Stimulated activated memory B cell treated with anti-CD40 and anti-IgM and Interleukin-4, amounts not matched to agents 10 μg/mL and 1 μg/mL and 100 μg/mL, for 72 hours (primary cell): ENCODE measurements at regions not wholly inside any gene's neighbourhood (a gene's known extent, or its start where the extent isn't known, plus 50 kb on each side); places are given as distances from the start of the nearest gene placed in this dataset.
"Not testable (repeated sequence)": the region's sequence is repeated elsewhere in the genome, so short reads cannot be mapped to it uniquely, and the experiment has no call there.

ENCODE experiments used
- ATAC-seq: fragments of 150-1000 bp; cut with Tn5 transposase; 2 replicates; pipeline ENCODE4 v1.10.0; 2021
- H3K27ac Mint-ChIP-seq: one replicate; pipeline ENCODE4 v1.8.0; 2022; ENCODE audit warnings: mild to moderate bottlenecking, mixed read lengths
- H3K27me3 Mint-ChIP-seq: one replicate; pipeline ENCODE4 v1.8.0; 2022; ENCODE audit warnings: mixed read lengths
- H3K36me3 Mint-ChIP-seq: one replicate; pipeline ENCODE4 v1.8.0; 2022; ENCODE audit warnings: mixed read lengths
- H3K4me1 Mint-ChIP-seq: one replicate; pipeline ENCODE4 v1.8.0; 2022; ENCODE audit warnings: mixed read lengths
- H3K4me3 Mint-ChIP-seq: one replicate; pipeline ENCODE4 v1.8.0; 2022; ENCODE audit warnings: mild to moderate bottlenecking, moderate library complexity, mixed read lengths
- H3K9me3 Mint-ChIP-seq: one replicate; pipeline ENCODE4 v1.8.0; 2022; ENCODE audit warnings: mixed read lengths

DNA sequence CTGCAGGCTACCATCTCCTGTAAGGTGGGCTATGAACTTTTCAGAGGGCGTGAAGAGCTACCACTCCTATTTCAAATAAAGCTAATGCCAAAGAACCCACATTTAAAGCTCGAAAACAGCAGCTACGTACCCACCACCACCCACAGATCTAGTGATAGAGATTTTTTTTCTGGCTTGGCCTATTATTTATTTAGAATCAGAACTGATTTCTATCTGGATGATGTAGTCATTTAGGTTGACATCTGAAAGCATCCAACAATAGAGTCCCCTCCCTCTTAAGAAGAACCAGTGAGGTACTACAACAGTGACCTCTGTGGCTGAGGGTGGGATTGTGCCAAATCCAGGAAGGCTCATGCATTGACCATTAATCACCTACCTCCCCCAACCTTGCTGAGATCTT, 113.8 kb upstream of the ADO start:
- no peak overlapping the region for H3K4me3 Mint-ChIP-seq
- peaks cover 40% of the 10 kb centered on the region for H3K4me1 Mint-ChIP-seq
- H3K27me3 Mint-ChIP-seq: no peaks in the 10 kb centered on the region
- peaks cover 6% of the 10 kb centered on the region for H3K36me3 Mint-ChIP-seq
- peaks cover 4% of the 10 kb centered on the region for H3K9me3 Mint-ChIP-seq
- no peak for ATAC-seq
- peak overlapping the region; percentile 82 for H3K27ac Mint-ChIP-seq

- Mint-ChIP-seq H3K27ac (peak overlapping the region; percentile 82), H3K4me1 (peaks cover 43% of the 10 kb centered on the region), H3K4me3 (peak overlapping the region; percentile 52), H3K9me3 (peaks cover under 1% of the 10 kb centered on the region), H3K36me3 (peaks cover 2% of the 10 kb centered on the region), H3K27me3 (no peaks in the 10 kb centered on the region)
- ATAC-seq: no peak
Measured at GRCh38 chr10:62691336-62691735, 113.2 kb upstream of the ADO start.

- peak overlapping the region; percentile 82 for H3K27ac Mint-ChIP-seq
- no peak for ATAC-seq
- H3K36me3 Mint-ChIP-seq: no peaks in the 10 kb centered on the region
- no peaks in the 10 kb centered on the region for H3K27me3 Mint-ChIP-seq
- H3K4me1 Mint-ChIP-seq: peaks cover 50% of the 10 kb centered on the region
- H3K4me3 Mint-ChIP-seq: no peak overlapping the region
- no peaks in the 10 kb centered on the region for H3K9me3 Mint-ChIP-seq
Measured at GRCh38 chr10:62692085-62692484, 112.4 kb upstream of the ADO start.

- Mint-ChIP-seq H3K9me3 (peaks cover under 1% of the 10 kb centered on the region), H3K27ac (peak overlapping the region; percentile 82), H3K4me3 (no peak overlapping the region), H3K4me1 (peaks cover 50% of the 10 kb centered on the region), H3K36me3 (no peaks in the 10 kb centered on the region), H3K27me3 (no peaks in the 10 kb centered on the region)
- ATAC-seq: no peak
Measured at GRCh38 chr10:62693306-62693705, 111.2 kb upstream of the ADO start.

- no peak overlapping the region for H3K4me3 Mint-ChIP-seq
- H3K4me1 Mint-ChIP-seq: peaks cover 40% of the 10 kb centered on the region
- H3K9me3 Mint-ChIP-seq: peaks cover 10% of the 10 kb centered on the region
- H3K36me3 Mint-ChIP-seq: peaks cover 10% of the 10 kb centered on the region
- no peak for ATAC-seq
- no peaks in the 10 kb centered on the region for H3K27me3 Mint-ChIP-seq
- peak overlapping the region; percentile 12 for H3K27ac Mint-ChIP-seq
Measured at GRCh38 chr10:62694537-62695126, 109.9 kb upstream of the ADO start.

- peak; percentile 24 for ATAC-seq
- H3K27ac Mint-ChIP-seq: peak overlapping the region; percentile 71
Measured at GRCh38 chr10:62696798-62697197, 107.7 kb upstream of the ADO start.

GRCh38 chr10:62699148-62699547, 105.4 kb upstream of the ADO start:
- Mint-ChIP-seq H3K4me3 (no peak overlapping the region), H3K4me1 (peaks cover 28% of the 10 kb centered on the region), H3K36me3 (peaks cover 12% of the 10 kb centered on the region), H3K9me3 (peaks cover 10% of the 10 kb centered on the region), H3K27ac (no peak overlapping the region), H3K27me3 (no peaks in the 10 kb centered on the region)
- no peak for ATAC-seq

More at GRCh38 chr10:62696798-62697197, 107.7 kb upstream of the ADO start:
- H3K4me1 Mint-ChIP-seq: peaks cover 20% of the 10 kb centered on the region
- peaks cover 10% of the 10 kb centered on the region for H3K9me3 Mint-ChIP-seq
- peaks cover 12% of the 10 kb centered on the region for H3K36me3 Mint-ChIP-seq
- no peak overlapping the region for H3K4me3 Mint-ChIP-seq
- no peaks in the 10 kb centered on the region for H3K27me3 Mint-ChIP-seq

DNA sequence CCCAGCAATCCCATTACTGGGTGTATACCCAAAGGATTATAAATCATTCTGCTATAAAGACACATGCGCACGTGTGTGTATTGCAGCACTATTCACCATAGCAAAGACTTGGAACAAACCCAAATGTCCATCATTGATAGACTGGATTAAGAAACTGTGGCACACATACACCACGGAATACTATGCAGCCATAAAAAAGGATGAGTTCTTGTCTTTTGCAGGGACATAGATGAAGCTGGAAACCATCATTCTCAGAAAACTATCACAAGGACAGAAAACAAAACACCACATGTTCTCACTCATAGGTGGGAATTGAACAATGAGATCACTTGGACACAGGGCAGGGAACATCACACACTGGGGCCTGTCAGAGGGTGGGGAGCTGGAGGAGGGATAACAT, 100.4 kb upstream of the ADO start:
- not testable (repeated sequence) for H3K27ac Mint-ChIP-seq, H3K27me3 Mint-ChIP-seq, H3K9me3 Mint-ChIP-seq, ATAC-seq, H3K4me3 Mint-ChIP-seq, H3K36me3 Mint-ChIP-seq
- H3K4me1 Mint-ChIP-seq: peaks cover 36% of the 10 kb centered on the region

- ATAC-seq: no peak
- H3K4me1 Mint-ChIP-seq: peaks cover 51% of the 10 kb centered on the region
- no peaks in the 10 kb centered on the region for H3K27me3 Mint-ChIP-seq
- H3K4me3 Mint-ChIP-seq: no peak overlapping the region
- no peak overlapping the region for H3K27ac Mint-ChIP-seq
- H3K9me3 Mint-ChIP-seq: peaks cover 7% of the 10 kb centered on the region
- H3K36me3 Mint-ChIP-seq: peaks cover 4% of the 10 kb centered on the region
Measured at GRCh38 chr10:62705789-62706188, 98.7 kb upstream of the ADO start.

GRCh38 chr10:62707810-62708209, 96.7 kb upstream of the ADO start:
- Mint-ChIP-seq H3K36me3 (peaks cover 10% of the 10 kb centered on the region), H3K4me1 (peaks cover 44% of the 10 kb centered on the region), H3K27ac (no peak overlapping the region), H3K27me3 (no peaks in the 10 kb centered on the region), H3K9me3 (peaks cover 7% of the 10 kb centered on the region), H3K4me3 (no peak overlapping the region)
- ATAC-seq: no peak

DNA sequence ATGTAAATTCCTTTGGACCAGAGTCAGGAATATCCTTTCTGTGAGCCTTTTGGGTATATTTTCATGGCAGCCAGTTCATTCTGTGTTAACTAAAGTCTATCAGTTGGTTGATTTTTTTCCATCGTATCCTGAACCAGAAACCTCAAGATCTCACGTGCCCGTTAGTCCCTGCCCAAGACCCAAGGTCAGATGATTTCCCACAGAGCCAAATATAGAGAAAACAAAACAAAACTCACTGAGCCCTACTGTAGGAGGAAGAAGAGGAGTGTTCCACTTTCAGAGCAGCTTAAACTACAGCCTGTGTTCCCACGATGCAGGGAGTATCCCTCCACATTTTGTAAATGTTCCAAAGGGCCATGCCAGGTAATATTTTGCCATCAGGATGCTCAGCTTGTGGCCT, 96.0 kb upstream of the ADO start:
- H3K4me3 Mint-ChIP-seq: peak overlapping the region; percentile 13
- peaks cover 7% of the 10 kb centered on the region for H3K9me3 Mint-ChIP-seq
- peaks cover 43% of the 10 kb centered on the region for H3K4me1 Mint-ChIP-seq
- peak overlapping the region; percentile 40 for H3K27ac Mint-ChIP-seq
- H3K27me3 Mint-ChIP-seq: no peaks in the 10 kb centered on the region
- H3K36me3 Mint-ChIP-seq: peaks cover 10% of the 10 kb centered on the region
- no peak for ATAC-seq

DNA sequence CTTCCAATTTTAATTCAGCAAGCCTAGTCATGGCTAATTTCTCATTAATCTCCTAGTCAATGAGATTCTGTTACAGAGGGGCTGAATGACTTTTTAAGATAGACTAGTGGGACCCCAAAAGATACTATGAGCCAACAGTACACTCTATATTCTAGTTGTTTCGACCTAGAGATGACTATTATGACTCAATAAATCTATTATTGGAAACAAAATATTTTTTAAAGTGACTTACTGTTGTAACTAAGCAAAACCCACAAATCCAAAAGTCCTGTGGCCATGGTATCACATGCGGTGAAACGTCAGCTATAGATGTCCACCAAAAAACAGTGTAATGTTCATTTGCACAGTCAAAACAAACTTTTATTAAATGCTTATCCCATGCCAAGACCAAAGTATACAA, 95.3 kb upstream of the ADO start:
- Mint-ChIP-seq H3K9me3 (peaks cover 7% of the 10 kb centered on the region), H3K4me3 (no peak overlapping the region), H3K36me3 (peaks cover 10% of the 10 kb centered on the region), H3K4me1 (peaks cover 43% of the 10 kb centered on the region), H3K27ac (peak overlapping the region; percentile 40), H3K27me3 (no peaks in the 10 kb centered on the region)
- no peak for ATAC-seq

- Mint-ChIP-seq H3K4me3 (no peak overlapping the region), H3K9me3 (peaks cover 7% of the 10 kb centered on the region), H3K27ac (peak overlapping the region; percentile 40), H3K27me3 (no peaks in the 10 kb centered on the region), H3K4me1 (peaks cover 43% of the 10 kb centered on the region), H3K36me3 (peaks cover 10% of the 10 kb centered on the region)
- ATAC-seq: no peak
Measured at GRCh38 chr10:62710182-62710581, 94.3 kb upstream of the ADO start.

- no peaks in the 10 kb centered on the region for H3K27me3 Mint-ChIP-seq
- peaks cover 3% of the 10 kb centered on the region for H3K9me3 Mint-ChIP-seq
- no peak overlapping the region for H3K4me3 Mint-ChIP-seq
- peaks cover 9% of the 10 kb centered on the region for H3K4me1 Mint-ChIP-seq
- H3K36me3 Mint-ChIP-seq: peaks cover 10% of the 10 kb centered on the region
- no peak for ATAC-seq
- no peak overlapping the region for H3K27ac Mint-ChIP-seq
Measured at GRCh38 chr10:62715383-62715782, 89.1 kb upstream of the ADO start.

DNA sequence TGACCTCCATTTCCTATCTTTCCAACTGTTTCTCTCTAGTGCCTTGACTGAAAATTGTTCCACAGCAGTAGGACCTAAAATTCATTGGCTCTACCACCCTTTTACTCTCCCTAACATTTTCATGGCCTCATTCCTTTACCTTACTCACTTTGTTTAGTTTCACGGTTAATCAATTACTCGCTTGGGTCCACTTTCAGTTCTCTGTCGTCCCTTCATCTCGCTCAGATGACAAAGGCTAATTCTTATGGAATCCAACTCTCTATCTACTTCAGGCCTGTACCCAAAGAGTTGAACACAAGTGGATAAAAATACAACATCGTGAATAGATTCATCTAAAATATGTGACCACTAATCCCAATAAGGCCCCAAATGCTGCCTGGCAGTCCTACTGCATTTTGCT, 85.9 kb upstream of the ADO start:
- H3K27me3 Mint-ChIP-seq: no peaks in the 10 kb centered on the region
- ATAC-seq: no peak
- H3K4me1 Mint-ChIP-seq: no peaks in the 10 kb centered on the region
- H3K4me3 Mint-ChIP-seq: no peak overlapping the region
- H3K27ac Mint-ChIP-seq: no peak overlapping the region
- H3K36me3 Mint-ChIP-seq: no peaks in the 10 kb centered on the region
- no peaks in the 10 kb centered on the region for H3K9me3 Mint-ChIP-seq

- Mint-ChIP-seq H3K27me3 (no peaks in the 10 kb centered on the region), H3K4me3 (no peak overlapping the region), H3K27ac (no peak overlapping the region), H3K36me3 (no peaks in the 10 kb centered on the region), H3K4me1 (no peaks in the 10 kb centered on the region), H3K9me3 (no peaks in the 10 kb centered on the region)
- ATAC-seq: peak; percentile 47
Measured at GRCh38 chr10:62719061-62719460, 85.5 kb upstream of the ADO start.

- Mint-ChIP-seq H3K4me1 (peaks cover 14% of the 10 kb centered on the region), H3K9me3 (no peaks in the 10 kb centered on the region), H3K27me3 (no peaks in the 10 kb centered on the region), H3K27ac (no peak overlapping the region), H3K36me3 (no peaks in the 10 kb centered on the region), H3K4me3 (no peak overlapping the region)
- no peak for ATAC-seq
Measured at GRCh38 chr10:62721687-62722086, 82.8 kb upstream of the ADO start.
